Myocyte (in vitro differentiated cells): ENCODE measurements at regions not wholly inside any gene's neighbourhood (a gene's known extent, or its start where the extent isn't known, plus 50 kb on each side); places are given as distances from the start of the nearest gene placed in this dataset. TPM values are rescaled to one million over a fixed set of nuclear protein-coding genes. Genes with fewer than 3 reads are reported as not detected.

Experiments used
- DNase-seq: peaks from one replicate; pipeline ENCODE4 v3.0.0-alpha.2; 2012; ENCODE audit warnings: low read depth
- microRNA-seq: library from miRNA; unstranded; fragments of <30 nt; microRNA quantifications from one replicate; pipeline ENCODE4, GENCODE V29; 2016

DNA sequence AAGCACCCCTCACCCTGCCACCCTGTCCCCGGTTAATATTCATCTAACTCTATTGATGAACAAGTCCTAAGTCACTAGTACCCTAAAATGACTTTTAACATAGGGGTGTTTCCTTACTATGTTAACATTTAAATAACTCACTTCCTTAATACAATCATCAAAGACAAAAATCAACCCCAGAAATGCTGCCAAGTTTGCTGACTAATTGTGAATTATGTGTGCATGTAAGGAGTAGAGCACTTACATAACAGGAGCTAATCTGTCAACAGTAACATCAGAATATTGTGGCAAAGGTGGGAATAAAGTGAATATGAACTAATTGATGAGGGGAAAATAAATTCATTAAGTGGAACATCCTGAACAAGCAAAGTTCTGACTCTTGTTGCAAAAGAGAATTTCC, 81.4 kb upstream of the ERBB4 start:
- DNase-seq = no peak

DNA sequence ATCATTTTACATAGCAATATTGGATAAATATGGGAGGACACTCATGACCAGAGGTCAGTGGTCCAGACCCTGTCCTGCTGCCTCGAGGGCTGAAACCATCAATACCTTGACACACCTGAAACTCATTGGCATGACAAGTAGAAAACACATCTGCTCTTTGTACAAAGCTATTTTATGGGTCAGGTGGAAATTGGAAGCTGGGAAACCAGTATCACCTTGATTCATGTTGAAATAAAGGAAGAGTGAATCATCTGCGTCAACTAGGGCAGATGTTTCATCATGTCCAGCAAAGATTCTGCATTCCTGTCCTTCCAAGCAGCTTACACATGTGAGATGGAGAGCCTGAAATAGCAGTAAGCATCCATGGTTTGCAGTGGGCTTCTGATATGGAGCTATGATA, 80.0 kb upstream of the ERBB4 start:
- no peak for DNase-seq

DNA sequence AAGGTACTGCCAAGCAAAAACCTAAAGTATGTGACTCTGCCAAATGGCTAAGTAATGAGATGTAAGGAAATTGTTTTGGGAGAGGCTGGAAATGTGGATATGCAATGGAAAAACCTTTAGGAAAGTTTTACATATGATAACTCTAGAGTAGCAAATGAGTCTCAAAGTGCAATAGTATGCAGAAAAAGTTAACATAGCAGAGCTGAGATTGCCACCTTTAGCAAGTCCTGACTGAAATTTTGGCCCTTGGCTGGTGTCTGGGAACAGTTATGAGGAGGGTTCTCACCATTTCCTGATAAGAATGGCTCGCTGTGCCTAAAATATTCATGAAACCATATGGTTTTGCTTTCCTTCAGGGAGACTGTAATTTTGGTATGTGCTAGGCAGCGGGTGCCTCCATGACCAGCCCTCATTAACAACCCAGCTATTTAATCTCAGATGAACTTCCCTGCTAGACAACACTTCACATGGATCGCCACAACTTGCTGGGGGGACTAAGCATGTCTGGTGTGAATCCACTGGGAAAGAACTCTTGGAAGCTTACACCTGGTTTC, 72.3 kb upstream of the ERBB4 start:
- DNase-seq = no peak

DNA sequence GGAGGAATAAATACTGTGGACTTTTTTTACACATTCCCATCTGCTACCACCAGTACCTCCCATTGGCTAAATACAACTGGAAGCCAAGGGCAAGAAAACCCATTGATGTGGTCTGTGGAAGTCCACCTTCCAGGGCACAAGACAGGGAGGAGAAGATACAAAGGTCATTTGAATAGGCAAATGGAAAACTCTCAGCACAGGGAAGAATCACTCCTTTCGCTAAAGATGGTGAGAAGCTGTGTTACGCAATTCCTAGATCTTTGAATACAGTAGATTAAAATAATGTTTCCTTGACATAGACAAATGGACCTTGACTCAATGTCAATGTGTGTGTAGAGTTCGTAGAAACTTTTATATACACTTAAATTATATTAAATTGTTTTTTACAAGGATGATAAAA, 70.9 kb upstream of the ERBB4 start:
- no peak for DNase-seq

DNA sequence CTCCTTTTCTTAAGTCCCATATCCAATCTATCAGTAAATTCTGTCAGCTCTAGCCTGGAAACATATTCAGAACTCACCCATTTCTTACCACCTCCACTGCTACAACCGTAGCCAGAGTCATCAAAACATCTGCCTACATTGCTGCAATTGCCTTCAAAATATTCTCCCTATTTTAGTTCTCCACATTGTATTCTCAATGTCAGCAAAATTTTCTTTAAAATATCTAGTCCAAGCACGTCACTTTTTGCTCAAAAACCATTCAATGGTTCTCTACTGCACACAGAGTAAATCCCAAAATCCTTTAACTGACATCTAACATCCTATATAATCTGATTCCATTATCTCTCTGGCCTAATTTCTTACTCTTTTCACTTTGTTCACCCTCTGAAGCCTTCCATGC, 68.5 kb upstream of the ERBB4 start:
- no peak for DNase-seq

DNA sequence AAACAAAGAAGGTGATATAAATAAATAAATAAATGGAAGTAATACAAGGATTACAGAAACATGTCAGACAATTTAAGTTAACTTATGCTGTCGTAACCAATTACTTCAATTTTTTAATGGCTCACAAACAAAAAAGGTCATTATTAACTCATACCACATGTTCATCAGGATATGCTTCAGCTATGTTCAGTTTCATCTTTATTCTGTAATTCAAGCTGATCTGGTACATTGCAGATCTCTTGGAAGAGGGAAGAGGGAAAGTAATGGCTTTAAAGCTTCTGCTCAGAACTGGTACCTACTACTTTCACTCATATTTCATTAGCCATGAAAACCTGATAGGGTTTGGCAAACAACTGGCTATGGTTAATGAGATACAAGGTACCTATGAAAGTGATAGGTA, 67.6 kb upstream of the ERBB4 start:
- no peak for DNase-seq

DNA sequence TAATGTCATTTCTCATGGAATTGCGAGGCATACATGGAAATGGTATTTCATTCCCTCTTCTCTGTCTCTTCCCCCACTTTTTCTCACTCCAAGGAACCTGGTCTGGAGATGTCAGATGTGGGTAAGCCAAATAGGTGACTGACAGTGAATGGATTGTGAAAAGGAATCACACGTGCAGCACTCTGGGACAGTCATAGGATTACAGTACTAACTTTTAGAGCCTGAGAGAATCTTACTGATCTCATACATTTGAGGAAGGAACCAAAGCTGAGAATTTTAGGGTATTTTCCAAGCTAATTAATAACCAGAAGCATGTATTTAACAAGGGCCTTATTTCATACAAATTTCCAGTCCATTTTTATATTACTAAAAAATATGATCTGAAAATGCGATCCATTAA, 58.1 kb upstream of the ERBB4 start:
- no peak for DNase-seq

DNA sequence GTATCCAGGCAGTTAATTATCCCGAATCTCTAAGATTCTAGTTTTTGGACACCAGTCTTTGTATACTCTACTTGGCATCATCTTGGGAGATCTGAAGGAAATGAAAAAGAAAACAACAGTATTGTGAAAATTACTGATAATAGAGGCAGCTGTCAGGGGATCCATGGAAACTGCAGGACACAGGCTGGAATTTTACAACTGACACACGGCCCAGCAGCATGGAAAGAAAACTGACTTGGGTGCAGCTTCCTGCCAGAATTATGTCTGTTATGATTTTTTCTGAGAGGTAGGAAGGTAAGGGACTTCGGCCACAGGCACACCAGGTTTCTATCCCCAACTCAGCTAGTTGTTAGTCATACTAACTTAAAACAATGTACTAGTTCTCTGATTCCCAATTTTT, 57.7 kb upstream of the ERBB4 start:
- DNase-seq = no peak

DNA sequence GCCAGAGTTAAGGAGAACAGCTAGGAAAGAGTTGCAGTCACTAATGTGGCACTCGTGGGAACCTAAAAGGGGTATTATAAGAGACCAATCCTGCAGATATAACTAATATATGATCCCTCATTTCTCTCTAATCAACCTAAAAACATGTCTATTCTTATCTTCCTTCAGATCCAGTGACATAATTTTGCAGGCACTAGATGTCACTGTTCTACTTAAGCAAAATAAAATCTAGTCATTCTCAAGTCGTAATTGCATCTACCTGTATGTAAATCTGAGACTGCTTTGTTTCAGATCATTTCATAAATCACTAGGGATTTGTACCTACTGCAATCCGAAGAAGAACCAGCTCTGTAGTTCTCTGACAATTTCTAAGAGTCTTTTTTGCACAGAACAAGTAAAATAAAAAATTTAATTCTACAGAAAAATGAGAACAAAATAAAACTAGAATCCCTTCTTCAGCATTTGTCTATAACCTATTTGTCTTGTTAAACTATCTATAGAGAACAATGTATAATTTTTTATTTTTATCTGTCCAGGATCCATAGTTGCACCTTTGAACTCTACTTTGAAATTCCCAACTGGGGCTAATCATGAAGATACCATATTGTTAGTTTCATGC, 56.5 kb upstream of the ERBB4 start:
- peak; percentile 32 for DNase-seq

DNA sequence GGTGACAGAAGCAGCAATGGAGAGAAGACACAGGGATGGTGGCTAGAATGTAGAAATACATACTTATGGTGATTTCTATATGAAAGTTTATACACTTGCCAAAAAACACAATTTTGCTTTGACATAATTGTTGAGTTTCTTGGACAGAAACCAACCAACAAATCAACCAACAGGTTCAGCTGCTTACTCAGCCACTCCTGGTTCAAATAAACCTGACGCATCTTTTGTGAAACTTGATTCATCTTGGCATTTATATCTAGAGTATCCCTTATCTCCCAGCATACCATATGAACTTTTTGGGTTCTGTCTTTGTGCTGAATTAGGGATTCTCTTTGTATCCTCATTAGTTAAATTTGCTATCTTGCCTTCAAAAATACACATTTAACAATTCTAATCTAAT, 54.1 kb upstream of the ERBB4 start:
- no peak for DNase-seq

Small RNA genes lying in the stretch of these regions (microRNA-seq; reads per million reads assigned to microRNA genes)
- gene MIR4776-1 (not detected), gene MIR4776-2 (not detected)
